Astrocyte of the spinal cord (primary cell): ENCODE measurements at regions not wholly inside any gene's neighbourhood (a gene's known extent, or its start where the extent isn't known, plus 50 kb on each side); places are given as distances from the start of the nearest gene placed in this dataset.
A peak's percentile ranks its signal among the peaks of the same experiment; 100 is the strongest.

Experiments
- DNase-seq: peaks from one replicate; pipeline ENCODE4 v3.0.0; 2011; ENCODE audit warnings: low read depth, low spot score
- H3K4me3 ChIP-seq: 2 replicates; pipeline ENCODE4 v1.5.1; 2011; ENCODE audit warnings: low read depth, mild to moderate bottlenecking, low read length, moderate library complexity
- CTCF ChIP-seq: IDR thresholded peaks from 2 replicates; pipeline ENCODE4 v1.5.1; 2012; ENCODE audit warnings: low read depth, mild to moderate bottlenecking, low read length, inconsistent platforms
- in situ Hi-C: cut with HindIII; loops from 2 replicates; pipeline ENCODE4 v1.10.0; 2017; ENCODE audit warnings: low sequenced_read_pairs

- peak; percentile 86 for DNase-seq
- TF ChIP-seq CTCF = no peak
- no peak overlapping the region for H3K4me3 ChIP-seq
- in situ Hi-C loops = no loop called here
Measured at GRCh38 chr12:43294916-43295315, 257.1 kb downstream of the ADAMTS20 start.

GRCh38 chr12:43294147-43294546, 257.9 kb downstream of the ADAMTS20 start:
- no peak overlapping the region for H3K4me3 ChIP-seq
- DNase-seq = no peak
- TF ChIP-seq CTCF = no peak
- in situ Hi-C loops = no loop called here

- no peak for TF ChIP-seq CTCF
- in situ Hi-C loops = no loop called here
- no peak overlapping the region for H3K4me3 ChIP-seq
- DNase-seq = no peak
Measured at GRCh38 chr12:43293396-43293795, 258.6 kb downstream of the ADAMTS20 start.

GRCh38 chr12:43292699-43293098, 259.3 kb downstream of the ADAMTS20 start:
- in situ Hi-C loops = no loop called here
- TF ChIP-seq CTCF = no peak
- peak; percentile 63 for DNase-seq
- no peak overlapping the region for H3K4me3 ChIP-seq

- no peak overlapping the region for H3K4me3 ChIP-seq
- no peak for TF ChIP-seq CTCF
- peak; percentile 81 for DNase-seq
- in situ Hi-C loops = no loop called here
Measured at GRCh38 chr12:43291516-43291915, 260.5 kb downstream of the ADAMTS20 start.

GRCh38 chr12:43290836-43291235, 261.2 kb downstream of the ADAMTS20 start:
- in situ Hi-C loops = no loop called here
- DNase-seq = no peak
- TF ChIP-seq CTCF = no peak
- no peak overlapping the region for H3K4me3 ChIP-seq

- in situ Hi-C loops = no loop called here
- TF ChIP-seq CTCF = no peak
- no peak for DNase-seq
- H3K4me3 ChIP-seq = no peak overlapping the region
Measured at GRCh38 chr12:43289426-43289801, 262.6 kb downstream of the ADAMTS20 start.
